ENCODE measurements at regions not wholly inside any gene's neighbourhood (a gene's known extent, or its start where the extent isn't known, plus 50 kb on each side); places are given as distances from the start of the nearest gene placed in this dataset.

GRCh38 chr2:226366920-226367319 lies 432.7 kb downstream of the IRS1 start:
- no peak for DNase-seq

- no peak for DNase-seq
Measured at GRCh38 chr2:226364217-226364616, 435.4 kb downstream of the IRS1 start.

- no peak for DNase-seq
Measured at GRCh38 chr2:226362980-226363379, 436.6 kb downstream of the IRS1 start.

- no peak for DNase-seq
Measured at GRCh38 chr2:226360658-226361057, 439.0 kb downstream of the IRS1 start.

GRCh38 chr2:226358688-226359087 lies 440.9 kb downstream of the IRS1 start:
- no peak for DNase-seq

- DNase-seq, result no peak
Measured at GRCh38 chr2:226357816-226358215, 441.8 kb downstream of the IRS1 start.

- no peak for DNase-seq
Measured at GRCh38 chr2:226355600-226355999, 444.0 kb downstream of the IRS1 start.

- DNase-seq, result no peak
Measured at GRCh38 chr2:226354434-226354833, 445.2 kb downstream of the IRS1 start.

GRCh38 chr2:226352941-226353560 lies 446.6 kb downstream of the IRS1 start:
- no peak for DNase-seq

GRCh38 chr2:226351711-226352110 lies 447.9 kb downstream of the IRS1 start:
- no peak for DNase-seq

- DNase-seq, result no peak
Measured at GRCh38 chr2:226339616-226340015, 460.0 kb downstream of the IRS1 start.

- DNase-seq, result no peak
Measured at GRCh38 chr2:226338825-226339224, 460.8 kb downstream of the IRS1 start.

GRCh38 chr2:226337941-226338600 lies 461.5 kb downstream of the IRS1 start:
- no peak for DNase-seq

- DNase-seq, result no peak
Measured at GRCh38 chr2:226336283-226336682, 463.3 kb downstream of the IRS1 start.

GRCh38 chr2:226334981-226335720 lies 464.5 kb downstream of the IRS1 start:
- DNase-seq, result no peak

GRCh38 chr2:226333388-226333787 lies 466.2 kb downstream of the IRS1 start:
- no peak for DNase-seq

GRCh38 chr2:226330206-226330605 lies 469.4 kb downstream of the IRS1 start:
- DNase-seq, result no peak

- DNase-seq, result no peak
Measured at GRCh38 chr2:226329180-226329579, 470.4 kb downstream of the IRS1 start.

- DNase-seq, result no peak
Measured at GRCh38 chr2:226327830-226328229, 471.8 kb downstream of the IRS1 start.

- no peak for DNase-seq
Measured at GRCh38 chr2:226325526-226325925, 474.1 kb downstream of the IRS1 start.

- no peak for DNase-seq
Measured at GRCh38 chr2:226320076-226320948, 479.3 kb downstream of the IRS1 start.

GRCh38 chr2:226317970-226318369 lies 481.6 kb downstream of the IRS1 start:
- DNase-seq, result no peak

- no peak for DNase-seq
Measured at GRCh38 chr2:226313060-226313459, 486.6 kb downstream of the IRS1 start.

Data from effector CD4-positive, alpha-beta T cell (primary cell).